ENCODE measurements at regions not wholly inside any gene's neighbourhood (a gene's known extent, or its start where the extent isn't known, plus 50 kb on each side); places are given as distances from the start of the nearest gene placed in this dataset.

DNA sequence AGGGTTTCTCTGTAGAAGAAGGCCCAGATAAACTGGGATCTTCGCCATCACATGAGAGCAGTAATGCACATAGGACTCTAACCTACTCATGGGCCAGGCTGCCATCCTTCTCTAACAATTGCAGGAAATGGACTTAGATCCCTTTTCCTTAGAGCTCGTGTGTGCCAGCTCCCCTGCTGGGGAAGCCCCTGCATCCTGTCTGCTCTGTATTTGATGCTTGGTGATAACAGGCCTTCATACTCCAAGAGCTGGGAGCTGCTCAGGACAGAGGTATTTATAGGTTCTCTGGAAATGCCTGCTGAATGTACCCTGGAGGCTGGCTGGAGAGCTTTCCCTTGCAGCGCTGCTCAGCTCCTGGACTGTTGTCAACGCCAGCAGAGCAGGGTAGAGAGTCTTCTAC, 249.6 kb downstream of the MTX2 start:
- Histone ChIP-seq H3K9me3 (peaks cover 0 to 3% (median 0%) of the 10 kb centered on the region in 4 donors), H3K4me1 (no peaks in the 10 kb centered on the region), H3K4me3 (no peak overlapping the region), H3K36me3 (no peaks in the 10 kb centered on the region), H3K27ac (no peak overlapping the region), H3K27me3 (no peaks in the 10 kb centered on the region)
- FAIRE-seq (no peak), ATAC-seq (no peak), DNase-seq (no peak)
- intact Hi-C loops (cut with DNase I), result no loop called here
- TF ChIP-seq, protein P1, sequence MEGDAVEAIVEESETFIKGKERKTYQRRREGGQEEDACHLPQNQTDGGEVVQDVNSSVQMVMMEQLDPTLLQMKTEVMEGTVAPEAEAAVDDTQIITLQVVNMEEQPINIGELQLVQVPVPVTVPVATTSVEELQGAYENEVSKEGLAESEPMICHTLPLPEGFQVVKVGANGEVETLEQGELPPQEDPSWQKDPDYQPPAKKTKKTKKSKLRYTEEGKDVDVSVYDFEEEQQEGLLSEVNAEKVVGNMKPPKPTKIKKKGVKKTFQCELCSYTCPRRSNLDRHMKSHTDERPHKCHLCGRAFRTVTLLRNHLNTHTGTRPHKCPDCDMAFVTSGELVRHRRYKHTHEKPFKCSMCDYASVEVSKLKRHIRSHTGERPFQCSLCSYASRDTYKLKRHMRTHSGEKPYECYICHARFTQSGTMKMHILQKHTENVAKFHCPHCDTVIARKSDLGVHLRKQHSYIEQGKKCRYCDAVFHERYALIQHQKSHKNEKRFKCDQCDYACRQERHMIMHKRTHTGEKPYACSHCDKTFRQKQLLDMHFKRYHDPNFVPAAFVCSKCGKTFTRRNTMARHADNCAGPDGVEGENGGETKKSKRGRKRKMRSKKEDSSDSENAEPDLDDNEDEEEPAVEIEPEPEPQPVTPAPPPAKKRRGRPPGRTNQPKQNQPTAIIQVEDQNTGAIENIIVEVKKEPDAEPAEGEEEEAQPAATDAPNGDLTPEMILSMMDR (IDR thresholded peaks at IDR 0.05), result no peak
- 68 to 70% methylated on average over 4 of the region's 4 CpGs for WGBS, 2 donors

DNA sequence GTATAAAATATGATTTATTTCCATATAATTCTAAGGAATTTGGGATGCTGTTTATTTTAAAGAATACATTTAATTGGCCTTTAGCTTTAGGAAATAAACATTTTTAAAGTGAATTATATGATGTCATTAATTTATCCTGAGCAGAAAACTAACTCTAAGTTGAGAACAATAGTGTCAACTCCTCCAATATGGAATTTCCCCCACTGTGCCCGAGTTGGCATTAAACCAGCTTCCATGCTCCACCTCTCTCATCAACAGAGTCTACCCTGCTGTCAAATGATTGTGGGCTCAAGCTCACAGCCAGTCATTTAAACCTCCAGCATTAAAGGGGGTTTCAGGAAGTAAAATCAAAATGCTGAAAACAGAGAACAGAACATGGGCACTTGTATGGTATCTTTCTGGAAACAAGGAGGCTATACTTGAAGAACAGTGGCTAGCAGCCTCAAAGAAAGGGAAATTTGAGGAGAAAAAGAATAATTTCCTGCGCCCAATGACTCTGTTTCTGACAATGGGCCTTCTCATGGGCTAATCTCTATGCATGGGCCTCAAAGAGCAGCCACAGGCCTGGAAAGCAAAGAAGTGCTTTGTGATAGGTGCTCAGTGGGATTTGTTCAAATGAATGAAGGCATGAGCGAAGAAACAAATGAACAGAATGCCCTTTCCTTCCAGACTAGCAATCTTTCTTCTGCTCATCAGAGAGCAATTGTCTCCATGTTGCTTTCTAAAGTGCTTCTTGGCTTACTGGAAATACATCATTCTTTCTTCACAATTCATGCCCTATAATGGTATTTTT, 252.8 kb downstream of the MTX2 start:
- Histone ChIP-seq H3K36me3 (no peaks in the 10 kb centered on the region), H3K4me3 (no peak overlapping the region), H3K27ac (no peak overlapping the region), H3K4me1 (no peaks in the 10 kb centered on the region), H3K9me3 (no peaks in the 10 kb centered on the region), H3K27me3 (peaks cover 0 to 4% (median 0%) of the 10 kb centered on the region in 4 donors)
- ATAC-seq (no peak), FAIRE-seq (no peak), DNase-seq (no peak)
- intact Hi-C loops (cut with DNase I), result no loop called here
- WGBS, 2 donors, result 52 to 62% methylated on average over 3 of the region's 3 CpGs
- TF ChIP-seq, protein P1 (IDR thresholded peaks at IDR 0.05), result no peak

DNA sequence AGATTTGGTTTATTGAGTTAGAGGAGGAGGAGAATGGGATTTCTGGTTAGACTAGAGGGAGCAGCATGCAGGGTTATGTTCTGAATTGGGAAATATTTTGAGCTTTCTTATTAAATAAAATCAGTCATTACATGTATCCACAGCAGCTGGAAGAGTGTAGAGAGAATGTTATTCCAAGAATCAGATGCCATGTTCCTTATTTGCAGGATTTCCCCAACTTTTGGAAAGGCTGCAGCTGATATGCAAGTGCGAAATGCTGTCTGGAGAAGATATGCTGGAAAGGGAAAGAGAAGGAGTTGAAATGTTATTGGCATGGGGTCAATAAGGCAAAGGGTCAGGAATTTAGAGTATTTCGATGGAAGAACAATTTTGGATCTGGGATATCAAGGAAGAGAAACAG, 255.8 kb downstream of the MTX2 start:
- no peak overlapping the region for H3K27ac ChIP-seq
- FAIRE-seq, result no peak
- no peaks in the 10 kb centered on the region for H3K4me1 ChIP-seq
- DNase-seq, result no peak
- intact Hi-C loops (cut with DNase I), result no loop called here
- H3K9me3 ChIP-seq, result no peaks in the 10 kb centered on the region
- H3K4me3 ChIP-seq, result no peak overlapping the region
- no peaks in the 10 kb centered on the region for H3K36me3 ChIP-seq
- H3K27me3 ChIP-seq, result peaks cover 0 to 4% (median 0%) of the 10 kb centered on the region in 4 donors
- TF ChIP-seq, protein P1 (IDR thresholded peaks at IDR 0.05), result no peak
- ATAC-seq, result no peak
- 62 to 67% methylated on average over 2 of the region's 2 CpGs for WGBS, 2 donors

DNA sequence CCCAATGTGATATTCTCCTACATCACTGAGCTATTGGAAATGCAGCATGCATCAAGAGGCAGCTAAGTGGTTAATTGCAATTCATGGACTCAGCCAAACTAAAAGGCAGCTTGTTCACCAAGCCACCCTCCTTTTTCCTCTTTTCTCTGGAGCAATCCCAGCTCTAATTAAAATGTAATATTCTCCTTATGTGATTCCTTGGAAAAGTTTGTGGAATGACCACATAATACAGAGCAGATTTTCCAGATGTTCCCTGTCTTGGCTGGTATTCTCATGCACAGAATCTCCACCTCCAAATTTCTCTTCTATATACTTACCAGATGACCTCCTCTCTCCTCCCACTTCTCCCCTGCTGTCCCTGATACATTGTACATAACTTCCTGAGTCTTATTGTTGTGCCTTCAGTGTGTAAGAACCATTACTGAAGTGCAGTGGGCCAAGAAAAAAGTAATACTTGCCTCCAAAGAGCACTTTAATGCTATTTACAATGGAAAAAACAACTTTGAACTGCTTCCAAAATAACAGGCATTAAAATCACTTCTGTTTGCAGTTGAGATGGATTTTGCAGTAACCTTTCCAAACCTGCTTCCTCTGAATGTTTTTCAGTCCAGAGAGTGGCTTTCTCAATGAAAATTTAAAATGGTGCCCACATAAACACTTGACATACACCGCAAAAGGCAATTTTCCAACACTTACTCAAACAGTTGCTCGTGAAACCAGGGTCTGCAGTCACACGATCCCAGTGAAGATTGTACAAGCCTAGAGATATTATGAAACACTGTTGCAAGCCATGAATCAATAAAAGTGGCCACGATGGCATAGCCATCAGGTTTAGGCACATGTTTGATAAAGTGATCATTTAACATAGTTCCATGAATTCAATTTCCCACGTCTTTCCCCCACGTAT, 258.0 kb downstream of the MTX2 start:
- TF ChIP-seq, protein P1 (IDR thresholded peaks at IDR 0.05), result no peak

More for the DNA sequence above, 258.0 kb downstream of the MTX2 start:
- no peaks in the 10 kb centered on the region for H3K4me1 ChIP-seq
- no peaks in the 10 kb centered on the region for H3K9me3 ChIP-seq
- 53 to 55% methylated on average over 6 of the region's 6 CpGs for WGBS, 2 donors
- DNase-seq, result no peak
- H3K27ac ChIP-seq, result no peak overlapping the region
- H3K4me3 ChIP-seq, result no peak overlapping the region
- H3K36me3 ChIP-seq, result no peaks in the 10 kb centered on the region
- no peak for FAIRE-seq
- peaks cover 0 to 4% (median 0%) of the 10 kb centered on the region in 4 donors for H3K27me3 ChIP-seq
- intact Hi-C loops (cut with DNase I), result no loop called here
- peak in 1 of 4 donors; percentile 50 for ATAC-seq

All from pancreas (tissue), 10 donors.